ENCODE measurements at regions not wholly inside any gene's neighbourhood (a gene's known extent, or its start where the extent isn't known, plus 50 kb on each side); places are given as distances from the start of the nearest gene placed in this dataset.

GRCh38 chr15:35195649-35196048 lies 110.6 kb upstream of the NANOGP8 start:
- H3K36me3 Mint-ChIP-seq (ENCODE audit: low read depth), result no peaks in the 10 kb centered on the region
- H3K27me3 Mint-ChIP-seq, result no peaks in the 10 kb centered on the region
- H3K4me3 Mint-ChIP-seq, result no peak overlapping the region
- ATAC-seq (no peak), DNase-seq (no peak)
- intact Hi-C loops (cut with micrococcal nuclease), result no loop called here
- H3K9me3 Mint-ChIP-seq, result peaks cover 10% of the 10 kb centered on the region
- TF ChIP-seq, protein P1, sequence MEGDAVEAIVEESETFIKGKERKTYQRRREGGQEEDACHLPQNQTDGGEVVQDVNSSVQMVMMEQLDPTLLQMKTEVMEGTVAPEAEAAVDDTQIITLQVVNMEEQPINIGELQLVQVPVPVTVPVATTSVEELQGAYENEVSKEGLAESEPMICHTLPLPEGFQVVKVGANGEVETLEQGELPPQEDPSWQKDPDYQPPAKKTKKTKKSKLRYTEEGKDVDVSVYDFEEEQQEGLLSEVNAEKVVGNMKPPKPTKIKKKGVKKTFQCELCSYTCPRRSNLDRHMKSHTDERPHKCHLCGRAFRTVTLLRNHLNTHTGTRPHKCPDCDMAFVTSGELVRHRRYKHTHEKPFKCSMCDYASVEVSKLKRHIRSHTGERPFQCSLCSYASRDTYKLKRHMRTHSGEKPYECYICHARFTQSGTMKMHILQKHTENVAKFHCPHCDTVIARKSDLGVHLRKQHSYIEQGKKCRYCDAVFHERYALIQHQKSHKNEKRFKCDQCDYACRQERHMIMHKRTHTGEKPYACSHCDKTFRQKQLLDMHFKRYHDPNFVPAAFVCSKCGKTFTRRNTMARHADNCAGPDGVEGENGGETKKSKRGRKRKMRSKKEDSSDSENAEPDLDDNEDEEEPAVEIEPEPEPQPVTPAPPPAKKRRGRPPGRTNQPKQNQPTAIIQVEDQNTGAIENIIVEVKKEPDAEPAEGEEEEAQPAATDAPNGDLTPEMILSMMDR (IDR thresholded peaks at IDR 0.05), result no peak
- no peak overlapping the region for H3K27ac Mint-ChIP-seq
- no peaks in the 10 kb centered on the region for H3K4me1 Mint-ChIP-seq (ENCODE audit: low read depth)
- CTCF ChIA-PET, result no interaction called here
- POLR2A ChIA-PET, result no interaction called here

GRCh38 chr15:35195031-35195430 lies 109.9 kb upstream of the NANOGP8 start:
- no peaks in the 10 kb centered on the region for H3K4me1 Mint-ChIP-seq (ENCODE audit: low read depth)
- ChIA-PET POLR2A (no interaction called here), CTCF (no interaction called here)
- intact Hi-C loops (cut with micrococcal nuclease), result no loop called here
- no peak overlapping the region for H3K4me3 Mint-ChIP-seq
- H3K27ac Mint-ChIP-seq, result no peak overlapping the region
- ATAC-seq (no peak), DNase-seq (no peak)
- no peaks in the 10 kb centered on the region for H3K36me3 Mint-ChIP-seq (ENCODE audit: low read depth)
- H3K9me3 Mint-ChIP-seq, result peaks cover 10% of the 10 kb centered on the region
- TF ChIP-seq, protein P1 (IDR thresholded peaks at IDR 0.05), result no peak
- no peaks in the 10 kb centered on the region for H3K27me3 Mint-ChIP-seq

GRCh38 chr15:35194296-35194695 lies 109.2 kb upstream of the NANOGP8 start:
- no peak overlapping the region for H3K27ac Mint-ChIP-seq
- H3K9me3 Mint-ChIP-seq, result peaks cover 10% of the 10 kb centered on the region
- DNase-seq, result no peak
- ATAC-seq, result no peak
- ChIA-PET CTCF (no interaction called here), POLR2A (no interaction called here)
- H3K27me3 Mint-ChIP-seq, result no peaks in the 10 kb centered on the region
- intact Hi-C loops (cut with micrococcal nuclease), result no loop called here
- no peaks in the 10 kb centered on the region for H3K4me1 Mint-ChIP-seq (ENCODE audit: low read depth)
- H3K4me3 Mint-ChIP-seq, result no peak overlapping the region
- H3K36me3 Mint-ChIP-seq (ENCODE audit: low read depth), result no peaks in the 10 kb centered on the region
- TF ChIP-seq, protein P1 (IDR thresholded peaks at IDR 0.05), result no peak

GRCh38 chr15:35191783-35192182 lies 106.7 kb upstream of the NANOGP8 start:
- no peaks in the 10 kb centered on the region for H3K4me1 Mint-ChIP-seq (ENCODE audit: low read depth)

DNA sequence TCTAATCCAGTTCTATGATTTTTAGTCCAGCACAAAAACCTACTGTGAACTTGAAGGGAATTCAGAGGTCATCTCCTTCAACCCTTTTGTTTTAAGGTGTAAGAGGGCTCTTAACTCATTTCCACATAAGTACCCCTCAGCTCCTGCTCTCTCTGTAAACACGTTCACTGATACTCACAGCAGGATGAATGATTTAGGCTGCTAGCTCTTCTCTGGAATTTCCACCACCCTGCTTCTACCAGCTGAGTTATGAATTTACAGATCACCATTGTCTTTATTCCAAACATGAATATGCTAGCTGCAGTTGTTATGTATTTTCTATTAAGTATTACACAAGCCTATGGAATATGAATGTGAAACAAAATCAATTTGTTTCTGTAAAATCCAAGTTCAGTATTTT lies 101.3 kb upstream of the NANOGP8 start:
- intact Hi-C loops (cut with micrococcal nuclease), result no loop called here
- ChIA-PET CTCF (no interaction called here), POLR2A (no interaction called here)
- H3K27ac Mint-ChIP-seq, result no peak overlapping the region
- TF ChIP-seq, protein P1 (IDR thresholded peaks at IDR 0.05), result no peak
- DNase-seq, result no peak
- no peak for ATAC-seq
- peaks cover 2% of the 10 kb centered on the region for H3K4me1 Mint-ChIP-seq (ENCODE audit: low read depth)
- H3K27me3 Mint-ChIP-seq, result no peaks in the 10 kb centered on the region
- H3K4me3 Mint-ChIP-seq, result no peak overlapping the region
- H3K36me3 Mint-ChIP-seq (ENCODE audit: low read depth), result no peaks in the 10 kb centered on the region
- H3K9me3 Mint-ChIP-seq, result peaks cover 3% of the 10 kb centered on the region

More at GRCh38 chr15:35191783-35192182, 106.7 kb upstream of the NANOGP8 start:
- H3K27ac Mint-ChIP-seq, result no peak overlapping the region
- ChIA-PET POLR2A (no interaction called here), CTCF (no interaction called here)
- TF ChIP-seq, protein P1 (IDR thresholded peaks at IDR 0.05), result no peak
- H3K27me3 Mint-ChIP-seq, result no peaks in the 10 kb centered on the region
- no peak for DNase-seq
- intact Hi-C loops (cut with micrococcal nuclease), result no loop called here
- no peak overlapping the region for H3K4me3 Mint-ChIP-seq
- ATAC-seq, result no peak
- peaks cover 10% of the 10 kb centered on the region for H3K9me3 Mint-ChIP-seq
- H3K36me3 Mint-ChIP-seq (ENCODE audit: low read depth), result no peaks in the 10 kb centered on the region

All from activated CD8-positive, alpha-beta T cell treated with anti-CD3 and anti-CD28 coated beads for 36 hours (primary cell).